ENCODE measurements at regions not wholly inside any gene's neighbourhood (a gene's known extent, or its start where the extent isn't known, plus 50 kb on each side); places are given as distances from the start of the nearest gene placed in this dataset.
"Not testable (repeated sequence)": the region's sequence is repeated elsewhere in the genome, so short reads cannot be mapped to it uniquely, and the experiment has no call there.

DNA sequence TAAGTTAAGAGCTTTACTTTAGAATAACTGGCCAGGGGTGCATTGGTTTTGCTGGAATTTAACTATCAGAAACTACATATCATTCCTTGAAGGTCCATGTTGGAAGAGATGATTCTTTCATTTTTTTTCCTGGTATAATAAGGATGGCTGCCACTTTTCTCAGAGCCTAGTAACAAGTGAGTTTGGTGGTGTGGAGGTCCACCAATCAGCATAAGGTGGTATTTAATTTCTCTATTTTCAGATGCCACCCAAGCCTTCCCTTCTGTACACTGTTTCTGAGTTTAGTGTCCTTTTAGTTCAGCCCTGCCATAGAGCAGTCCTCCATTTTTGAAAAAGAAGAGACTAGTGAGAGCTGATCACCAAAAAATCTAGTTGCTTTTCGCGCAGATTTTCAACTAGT is 386.3 kb downstream of the USP25 start:
- TF ChIP-seq FOXP2 (optimal IDR thresholded peaks at IDR 0.05; ENCODE audit: control extremely low read depth, extremely low read length, insufficient read depth) (no peak), EZH2 (IDR thresholded peaks at IDR 0.05) (no peak), POLR2AphosphoS5 (IDR thresholded peaks at IDR 0.05; ENCODE audit: borderline replicate concordance, low read depth, low read length) (no peak)
- H3K9ac ChIP-seq (ENCODE audit: insufficient read length), result no peak overlapping the region
- peak overlapping the region; percentile 96 for H3K27ac ChIP-seq
- no peak for DNase-seq (ENCODE audit: low read depth, low spot score)
- H3K4me3 ChIP-seq, result no peak overlapping the region
- 0 out of 2 replicates have a peak, but pooled peaks cover 3% of the 10 kb centered on the region for H3K9me3 ChIP-seq (ENCODE audit: low read depth, low read length)
- H3K36me3 ChIP-seq (ENCODE audit: insufficient read depth, low read length), result no peaks in the 10 kb centered on the region; the same call in 1 of the 2 replicates

DNA sequence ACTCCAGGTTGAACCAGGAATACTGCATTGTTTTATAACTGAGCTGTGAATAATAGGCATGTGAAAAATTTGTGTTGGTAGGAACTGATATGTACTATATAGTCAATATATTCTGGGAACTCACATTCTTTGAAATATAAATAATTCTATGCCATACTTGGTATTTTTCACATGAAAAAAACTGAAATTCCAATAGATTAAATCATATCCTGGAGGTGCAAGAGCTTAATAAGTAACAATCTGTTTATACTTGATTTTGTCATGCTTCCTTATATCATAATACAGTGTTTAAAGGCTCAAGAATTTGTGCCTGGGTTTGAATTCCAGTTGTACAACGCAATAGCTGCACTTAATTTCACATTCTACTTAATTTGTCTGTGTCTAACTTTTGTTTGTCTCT is 387.0 kb downstream of the USP25 start:
- H3K9ac ChIP-seq (ENCODE audit: insufficient read length), result peak overlapping the region; percentile 55
- no peak for DNase-seq (ENCODE audit: low read depth, low spot score)
- TF ChIP-seq POLR2AphosphoS5 (IDR thresholded peaks at IDR 0.05; ENCODE audit: borderline replicate concordance, low read depth, low read length), result no peak
- no peak for TF ChIP-seq FOXP2 (optimal IDR thresholded peaks at IDR 0.05; ENCODE audit: control extremely low read depth, extremely low read length, insufficient read depth)
- no peak for TF ChIP-seq EZH2 (IDR thresholded peaks at IDR 0.05)
- H3K4me3 ChIP-seq, result peak overlapping the region; percentile 66
- no peaks in the 10 kb centered on the region; the same call in 1 of the 2 replicates for H3K36me3 ChIP-seq (ENCODE audit: insufficient read depth, low read length)
- 0 out of 2 replicates have a peak, but pooled peaks cover 3% of the 10 kb centered on the region for H3K9me3 ChIP-seq (ENCODE audit: low read depth, low read length)
- H3K27ac ChIP-seq, result peak overlapping the region; percentile 96

DNA sequence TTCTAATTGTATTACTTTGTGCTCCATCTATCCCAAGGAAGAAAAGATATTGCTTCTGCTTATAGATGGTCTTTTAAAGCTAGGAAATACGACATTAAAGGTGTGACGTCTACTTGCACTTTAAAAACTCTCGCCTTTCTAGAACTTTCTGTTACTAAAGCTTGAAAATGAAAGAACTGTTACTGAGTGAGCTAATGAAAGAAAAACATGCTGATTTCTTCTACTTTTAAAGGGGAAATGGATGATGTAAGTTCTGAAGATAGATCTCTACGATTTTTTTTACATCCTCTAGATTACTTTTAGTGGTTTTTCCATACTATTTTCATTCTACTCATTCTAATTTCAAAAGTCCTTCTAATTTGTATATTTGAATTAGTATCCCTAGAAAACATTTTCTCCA is 387.5 kb downstream of the USP25 start:
- TF ChIP-seq EZH2 (IDR thresholded peaks at IDR 0.05), result no peak
- TF ChIP-seq FOXP2 (optimal IDR thresholded peaks at IDR 0.05; ENCODE audit: control extremely low read depth, extremely low read length, insufficient read depth), result no peak
- no peak for TF ChIP-seq POLR2AphosphoS5 (IDR thresholded peaks at IDR 0.05; ENCODE audit: borderline replicate concordance, low read depth, low read length)
- peak overlapping the region; percentile 66 for H3K4me3 ChIP-seq
- no peaks in the 10 kb centered on the region; the same call in 1 of the 2 replicates for H3K36me3 ChIP-seq (ENCODE audit: insufficient read depth, low read length)
- DNase-seq (ENCODE audit: low read depth, low spot score), result no peak
- H3K9ac ChIP-seq (ENCODE audit: insufficient read length), result peak overlapping the region; percentile 55
- H3K9me3 ChIP-seq (ENCODE audit: low read depth, low read length), result 0 out of 2 replicates have a peak, but pooled peaks cover 3% of the 10 kb centered on the region
- H3K27ac ChIP-seq, result peak overlapping the region; percentile 96

DNA sequence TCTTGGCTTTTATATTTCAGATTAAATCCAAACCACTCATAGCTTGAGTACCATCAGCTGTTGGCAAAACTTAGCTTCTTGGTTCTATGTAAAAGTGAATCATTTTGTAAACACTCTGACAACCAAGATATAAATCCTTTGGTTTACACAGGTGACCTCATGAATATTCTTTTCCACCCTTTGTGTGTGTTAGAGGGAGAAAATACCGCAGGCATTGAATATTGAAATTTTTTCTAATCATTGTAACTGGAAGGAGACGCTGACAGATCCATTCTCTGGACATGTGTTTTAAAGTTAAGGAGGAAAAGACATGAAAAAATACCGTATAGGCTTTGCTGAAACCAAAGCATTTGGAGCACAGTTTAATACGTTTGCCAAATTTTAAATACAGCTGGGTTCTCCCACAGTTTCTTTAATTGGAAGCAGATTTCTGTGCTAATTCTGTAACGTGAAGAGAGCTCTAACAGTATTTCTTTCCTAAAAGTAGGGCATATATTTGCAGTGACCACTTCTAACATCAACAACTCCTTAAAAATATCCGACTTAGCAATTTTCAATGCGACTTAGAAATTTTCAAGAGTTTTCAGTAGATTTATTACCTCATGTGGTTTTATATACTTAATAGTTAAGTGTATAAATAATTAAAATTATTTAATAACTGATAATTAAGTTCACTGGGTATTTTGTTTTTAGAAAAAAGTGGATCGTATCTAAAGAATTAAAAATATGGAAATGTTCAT is 388.2 kb downstream of the USP25 start:
- peak; percentile 72 for DNase-seq (ENCODE audit: low read depth, low spot score)

DNA sequence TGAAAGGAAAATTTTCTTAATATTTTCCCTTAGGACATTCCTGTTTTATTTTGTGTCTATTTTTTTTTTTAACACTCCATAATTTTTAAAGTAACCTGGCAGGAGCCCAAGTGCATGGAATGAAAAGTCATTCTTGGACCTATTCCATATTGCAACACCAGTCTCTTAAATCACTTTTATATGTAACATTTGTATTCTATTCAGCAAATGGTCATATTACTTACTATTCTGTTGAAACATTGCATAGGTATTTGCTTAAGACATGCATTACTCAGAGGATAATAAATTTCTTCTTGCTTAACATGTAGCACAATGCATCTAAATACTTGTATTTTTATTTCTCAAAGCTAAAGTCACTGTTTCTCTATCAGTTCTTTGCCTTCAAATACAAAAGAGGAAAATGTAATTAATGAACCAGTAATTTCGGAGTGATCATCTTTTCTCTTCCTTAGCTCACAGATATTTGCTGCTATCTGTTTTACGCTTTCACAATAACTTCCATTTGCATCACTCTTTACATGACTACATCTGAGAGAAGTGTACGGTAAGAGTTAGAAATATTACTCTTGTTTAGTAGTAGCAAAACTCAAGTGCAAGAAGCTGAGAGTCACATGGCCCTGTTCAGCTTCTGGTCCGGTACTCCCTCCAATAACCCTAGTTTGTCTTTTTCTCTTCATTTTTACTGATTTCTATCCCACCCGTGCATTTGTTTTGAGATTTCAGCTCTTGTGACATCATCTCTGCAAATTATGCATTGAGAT is 394.8 kb downstream of the USP25 start:
- no peak for TF ChIP-seq FOXP2 (optimal IDR thresholded peaks at IDR 0.05; ENCODE audit: control extremely low read depth, extremely low read length, insufficient read depth)
- no peak for TF ChIP-seq EZH2 (IDR thresholded peaks at IDR 0.05)
- TF ChIP-seq POLR2AphosphoS5 (IDR thresholded peaks at IDR 0.05; ENCODE audit: borderline replicate concordance, low read depth, low read length), result peak; percentile 50; the same call in 1 of the 2 replicates
- Histone ChIP-seq H3K36me3 (ENCODE audit: insufficient read depth, low read length) (no peaks in the 10 kb centered on the region), H3K27ac (peak overlapping the region; percentile 95), H3K4me3 (peak overlapping the region; percentile 71), H3K9me3 (ENCODE audit: low read depth, low read length) (peaks cover 2% of the 10 kb centered on the region; the same call in 1 of the 2 replicates), H3K9ac (ENCODE audit: insufficient read length) (peak overlapping the region; percentile 82)
- DNase-seq (ENCODE audit: low read depth, low spot score), result peak; percentile 96

More for the DNA sequence above, 388.2 kb downstream of the USP25 start:
- peak overlapping the region; percentile 55 for H3K9ac ChIP-seq (ENCODE audit: insufficient read length)
- H3K36me3 ChIP-seq (ENCODE audit: insufficient read depth, low read length), result no peaks in the 10 kb centered on the region; the same call in 1 of the 2 replicates
- peak overlapping the region; percentile 96 for H3K27ac ChIP-seq
- TF ChIP-seq POLR2AphosphoS5 (IDR thresholded peaks at IDR 0.05; ENCODE audit: borderline replicate concordance, low read depth, low read length), result peak; percentile 32; the same call in 1 of the 2 replicates
- no peak for TF ChIP-seq FOXP2 (optimal IDR thresholded peaks at IDR 0.05; ENCODE audit: control extremely low read depth, extremely low read length, insufficient read depth)
- peaks cover 3% of the 10 kb centered on the region; the same call in 1 of the 2 replicates for H3K9me3 ChIP-seq (ENCODE audit: low read depth, low read length)
- peak overlapping the region; percentile 66 for H3K4me3 ChIP-seq

DNA sequence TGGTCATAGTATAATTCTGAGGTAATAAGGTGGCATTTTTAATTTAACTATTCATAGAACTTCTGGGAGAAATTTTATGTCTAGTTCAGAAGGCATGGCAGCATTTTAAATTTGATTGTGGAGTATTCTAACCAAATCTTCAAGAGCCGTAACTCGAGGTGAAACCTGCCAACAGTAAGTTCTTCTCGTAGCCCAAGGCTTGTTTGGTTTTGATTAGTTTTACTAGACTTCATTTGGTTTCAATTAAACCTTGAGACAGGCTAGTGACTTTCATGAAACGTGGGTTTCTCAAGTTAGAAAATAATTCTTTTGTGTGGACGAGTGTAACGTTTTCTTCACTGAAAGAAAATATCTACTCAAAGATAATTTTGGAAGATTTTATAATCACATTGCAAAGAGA is 395.5 kb downstream of the USP25 start:
- H3K36me3 ChIP-seq (ENCODE audit: insufficient read depth, low read length), result no peaks in the 10 kb centered on the region
- peak; percentile 59 for DNase-seq (ENCODE audit: low read depth, low spot score)
- peak overlapping the region; percentile 71 for H3K4me3 ChIP-seq
- H3K9ac ChIP-seq (ENCODE audit: insufficient read length), result peak overlapping the region; percentile 82
- peaks cover 2% of the 10 kb centered on the region; the same call in 1 of the 2 replicates for H3K9me3 ChIP-seq (ENCODE audit: low read depth, low read length)
- peak overlapping the region; percentile 95 for H3K27ac ChIP-seq
- no peak for TF ChIP-seq EZH2 (IDR thresholded peaks at IDR 0.05)
- TF ChIP-seq POLR2AphosphoS5 (IDR thresholded peaks at IDR 0.05; ENCODE audit: borderline replicate concordance, low read depth, low read length), result no peak; the same call in 1 of the 2 replicates
- no peak for TF ChIP-seq FOXP2 (optimal IDR thresholded peaks at IDR 0.05; ENCODE audit: control extremely low read depth, extremely low read length, insufficient read depth)

DNA sequence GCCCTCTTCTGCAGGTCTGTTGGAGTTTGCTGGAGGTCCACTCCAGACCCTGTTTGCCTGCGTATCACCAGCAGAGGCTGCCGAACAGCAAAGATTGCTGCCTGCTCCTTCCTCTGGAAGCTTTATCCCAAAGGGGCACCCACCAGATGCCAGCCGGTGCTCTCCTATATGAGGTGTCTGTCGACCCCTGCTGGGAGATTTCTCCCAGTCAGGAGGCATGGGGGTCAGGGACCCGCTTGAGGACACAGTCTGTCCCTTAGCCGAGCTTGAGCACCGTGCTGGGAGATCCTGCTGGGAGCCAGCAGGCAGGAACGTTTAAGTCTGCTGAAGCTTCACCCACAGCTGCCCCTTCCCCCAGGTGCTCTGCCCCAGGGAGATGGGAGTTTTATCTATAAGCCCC is 402.7 kb downstream of the USP25 start:
- H3K9me3 ChIP-seq (ENCODE audit: low read depth, low read length), result not testable (repeated sequence)

DNA sequence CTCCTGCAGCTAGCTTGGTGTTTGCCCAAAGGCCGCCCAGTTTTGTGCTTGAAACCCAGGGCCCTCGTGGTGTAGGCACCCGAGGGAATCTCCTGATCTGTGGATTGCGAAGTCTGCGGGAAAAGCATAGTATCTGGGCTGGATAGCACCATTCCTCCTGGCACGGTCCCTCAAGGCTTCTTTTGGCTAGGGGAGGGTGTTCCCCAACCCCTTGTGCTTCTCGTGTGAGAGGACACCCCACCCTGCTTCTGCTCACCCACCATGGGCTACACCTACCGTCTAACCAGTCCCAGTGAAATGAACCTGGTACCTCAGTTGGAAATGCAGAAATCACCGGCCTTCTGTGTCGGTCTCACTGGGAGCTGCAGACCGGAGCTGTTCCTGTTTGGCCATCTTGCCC is 403.5 kb downstream of the USP25 start:
- no peaks in the 10 kb centered on the region; the same call in 1 of the 2 replicates for H3K9me3 ChIP-seq (ENCODE audit: low read depth, low read length)
- no peak overlapping the region for H3K27ac ChIP-seq
- no peak overlapping the region for H3K9ac ChIP-seq (ENCODE audit: insufficient read length)
- no peak overlapping the region for H3K4me3 ChIP-seq
- DNase-seq (ENCODE audit: low read depth, low spot score), result no peak
- TF ChIP-seq EZH2 (IDR thresholded peaks at IDR 0.05) (no peak), POLR2AphosphoS5 (IDR thresholded peaks at IDR 0.05; ENCODE audit: borderline replicate concordance, low read depth, low read length) (no peak), FOXP2 (optimal IDR thresholded peaks at IDR 0.05; ENCODE audit: control extremely low read depth, extremely low read length, insufficient read depth) (no peak)
- no peaks in the 10 kb centered on the region for H3K36me3 ChIP-seq (ENCODE audit: insufficient read depth, low read length)

More for the DNA sequence above, 402.7 kb downstream of the USP25 start:
- H3K9ac ChIP-seq (ENCODE audit: insufficient read length); H3K36me3 ChIP-seq (ENCODE audit: insufficient read depth, low read length); H3K27ac ChIP-seq; H3K4me3 ChIP-seq; DNase-seq (ENCODE audit: low read depth, low spot score): not testable (repeated sequence)

Measured in SK-N-MC (cell line).